ENCODE measurements at regions not wholly inside any gene's neighbourhood (a gene's known extent, or its start where the extent isn't known, plus 50 kb on each side); places are given as distances from the start of the nearest gene placed in this dataset.

DNA sequence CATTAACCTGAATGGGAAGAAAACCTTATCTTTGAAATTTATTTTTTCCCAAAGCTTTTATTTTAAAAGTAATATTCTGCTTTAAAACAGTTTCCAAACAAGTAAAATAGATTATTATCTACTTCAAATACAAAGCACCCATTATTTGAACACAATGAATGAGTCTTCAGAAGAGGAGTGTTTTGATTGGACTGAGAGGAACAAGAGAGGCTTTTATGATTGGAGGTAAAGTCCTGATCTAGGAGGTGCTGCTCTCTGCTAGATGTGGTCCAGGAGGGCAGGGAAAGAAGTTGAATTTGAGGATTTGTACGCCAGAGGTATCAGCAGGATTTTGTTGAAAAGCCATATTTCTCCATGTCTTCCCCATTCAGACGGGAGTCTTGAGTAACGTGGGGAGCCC is 900.7 kb downstream of the SOCS6 start:
- TF ChIP-seq EP300 (IDR thresholded peaks at IDR 0.05; ENCODE audit: borderline replicate concordance) (no peak), YY1 (IDR thresholded peaks at IDR 0.05; ENCODE audit: low read depth) (no peak), NFIC (IDR thresholded peaks at IDR 0.05) (no peak)
- TF ChIP-seq, protein P1, sequence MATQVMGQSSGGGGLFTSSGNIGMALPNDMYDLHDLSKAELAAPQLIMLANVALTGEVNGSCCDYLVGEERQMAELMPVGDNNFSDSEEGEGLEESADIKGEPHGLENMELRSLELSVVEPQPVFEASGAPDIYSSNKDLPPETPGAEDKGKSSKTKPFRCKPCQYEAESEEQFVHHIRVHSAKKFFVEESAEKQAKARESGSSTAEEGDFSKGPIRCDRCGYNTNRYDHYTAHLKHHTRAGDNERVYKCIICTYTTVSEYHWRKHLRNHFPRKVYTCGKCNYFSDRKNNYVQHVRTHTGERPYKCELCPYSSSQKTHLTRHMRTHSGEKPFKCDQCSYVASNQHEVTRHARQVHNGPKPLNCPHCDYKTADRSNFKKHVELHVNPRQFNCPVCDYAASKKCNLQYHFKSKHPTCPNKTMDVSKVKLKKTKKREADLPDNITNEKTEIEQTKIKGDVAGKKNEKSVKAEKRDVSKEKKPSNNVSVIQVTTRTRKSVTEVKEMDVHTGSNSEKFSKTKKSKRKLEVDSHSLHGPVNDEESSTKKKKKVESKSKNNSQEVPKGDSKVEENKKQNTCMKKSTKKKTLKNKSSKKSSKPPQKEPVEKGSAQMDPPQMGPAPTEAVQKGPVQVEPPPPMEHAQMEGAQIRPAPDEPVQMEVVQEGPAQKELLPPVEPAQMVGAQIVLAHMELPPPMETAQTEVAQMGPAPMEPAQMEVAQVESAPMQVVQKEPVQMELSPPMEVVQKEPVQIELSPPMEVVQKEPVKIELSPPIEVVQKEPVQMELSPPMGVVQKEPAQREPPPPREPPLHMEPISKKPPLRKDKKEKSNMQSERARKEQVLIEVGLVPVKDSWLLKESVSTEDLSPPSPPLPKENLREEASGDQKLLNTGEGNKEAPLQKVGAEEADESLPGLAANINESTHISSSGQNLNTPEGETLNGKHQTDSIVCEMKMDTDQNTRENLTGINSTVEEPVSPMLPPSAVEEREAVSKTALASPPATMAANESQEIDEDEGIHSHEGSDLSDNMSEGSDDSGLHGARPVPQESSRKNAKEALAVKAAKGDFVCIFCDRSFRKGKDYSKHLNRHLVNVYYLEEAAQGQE (IDR thresholded peaks at IDR 0.05; ENCODE audit: low read depth), result no peak

DNA sequence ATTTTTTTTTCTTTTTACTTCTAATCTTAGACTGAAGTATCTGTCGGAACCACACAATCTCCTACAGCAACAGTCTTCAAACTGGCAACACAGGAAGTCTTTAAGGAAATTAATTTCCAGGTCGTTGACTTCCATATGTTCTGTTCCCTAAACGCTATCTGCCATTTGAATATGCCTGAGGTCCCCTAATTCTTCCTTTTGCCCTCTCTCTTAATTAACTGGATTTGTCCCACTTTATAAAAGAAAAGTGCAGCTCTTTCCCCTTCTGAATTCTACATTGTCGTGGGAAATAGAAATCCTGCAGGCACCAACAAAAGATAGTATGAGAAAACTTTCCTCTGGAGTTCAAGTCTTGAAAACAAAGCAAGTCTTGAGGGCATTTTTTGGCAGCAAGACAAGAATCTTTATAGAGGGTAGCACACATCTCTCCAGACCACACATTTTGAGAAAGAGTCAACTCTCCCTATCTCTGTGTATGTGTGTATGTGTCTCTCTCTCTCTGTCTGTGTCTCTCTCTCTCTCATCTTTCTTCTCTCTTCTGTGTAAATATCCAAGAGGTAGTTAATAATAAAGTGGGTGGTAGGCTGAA is 879.8 kb downstream of the SOCS6 start:
- TF ChIP-seq ZBTB7A (IDR thresholded peaks at IDR 0.05; ENCODE audit: low read depth) (no peak), CREB1 (IDR thresholded peaks at IDR 0.05; ENCODE audit: low read depth) (no peak), TCF12 (IDR thresholded peaks at IDR 0.05; ENCODE audit: low read depth) (no peak), TAF1 (IDR thresholded peaks at IDR 0.05; ENCODE audit: low read depth) (no peak), RAD21 (IDR thresholded peaks at IDR 0.05; ENCODE audit: low read depth) (no peak), NFIC (IDR thresholded peaks at IDR 0.05) (no peak), TEAD4 (IDR thresholded peaks at IDR 0.05) (no peak), EGR1 (IDR thresholded peaks at IDR 0.05) (no peak), CEBPB (IDR thresholded peaks at IDR 0.05) (no peak), EP300 (IDR thresholded peaks at IDR 0.05; ENCODE audit: borderline replicate concordance) (no peak), FOXM1 (IDR thresholded peaks at IDR 0.05; ENCODE audit: borderline replicate concordance, low read depth) (no peak), YY1 (IDR thresholded peaks at IDR 0.05; ENCODE audit: low read depth) (no peak)
- TF ChIP-seq, protein P2, sequence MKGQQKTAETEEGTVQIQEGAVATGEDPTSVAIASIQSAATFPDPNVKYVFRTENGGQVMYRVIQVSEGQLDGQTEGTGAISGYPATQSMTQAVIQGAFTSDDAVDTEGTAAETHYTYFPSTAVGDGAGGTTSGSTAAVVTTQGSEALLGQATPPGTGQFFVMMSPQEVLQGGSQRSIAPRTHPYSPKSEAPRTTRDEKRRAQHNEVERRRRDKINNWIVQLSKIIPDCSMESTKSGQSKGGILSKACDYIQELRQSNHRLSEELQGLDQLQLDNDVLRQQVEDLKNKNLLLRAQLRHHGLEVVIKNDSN (IDR thresholded peaks at IDR 0.05), result no peak
- TF ChIP-seq, protein P1 (IDR thresholded peaks at IDR 0.05; ENCODE audit: low read depth), result no peak
- TF ChIP-seq, protein P3, sequence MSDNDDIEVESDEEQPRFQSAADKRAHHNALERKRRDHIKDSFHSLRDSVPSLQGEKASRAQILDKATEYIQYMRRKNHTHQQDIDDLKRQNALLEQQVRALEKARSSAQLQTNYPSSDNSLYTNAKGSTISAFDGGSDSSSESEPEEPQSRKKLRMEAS (IDR thresholded peaks at IDR 0.05), result no peak

DNA sequence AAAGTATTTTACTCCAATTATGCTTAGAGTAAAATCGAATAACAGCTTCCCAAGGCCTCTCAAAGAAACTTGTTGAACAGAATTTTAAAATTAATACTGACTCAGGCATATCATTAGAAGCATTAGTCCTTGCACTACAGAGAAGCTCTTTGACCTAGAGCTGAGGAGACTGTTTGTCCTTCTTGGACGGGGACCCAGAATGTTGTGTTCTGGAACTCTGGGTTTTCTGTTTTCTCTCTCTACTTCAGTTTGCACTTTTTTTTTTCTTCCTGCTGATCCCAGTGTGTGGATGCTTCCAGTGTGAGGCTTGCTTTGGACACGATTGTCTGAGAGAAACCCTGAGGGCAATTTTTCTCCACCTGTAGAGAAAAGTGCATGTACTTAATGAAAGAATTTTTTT is 847.6 kb downstream of the SOCS6 start:
- no peak for TF ChIP-seq RAD21 (IDR thresholded peaks at IDR 0.05; ENCODE audit: low read depth)
- TF ChIP-seq NFIC (IDR thresholded peaks at IDR 0.05), result no peak
- no peak for TF ChIP-seq TCF12 (IDR thresholded peaks at IDR 0.05; ENCODE audit: low read depth)
- TF ChIP-seq EP300 (IDR thresholded peaks at IDR 0.05; ENCODE audit: borderline replicate concordance), result no peak
- TF ChIP-seq ZBTB7A (IDR thresholded peaks at IDR 0.05; ENCODE audit: low read depth), result no peak
- TF ChIP-seq EGR1 (IDR thresholded peaks at IDR 0.05), result no peak
- no peak for TF ChIP-seq TAF1 (IDR thresholded peaks at IDR 0.05; ENCODE audit: low read depth)
- TF ChIP-seq, protein P1 (IDR thresholded peaks at IDR 0.05; ENCODE audit: low read depth), result no peak
- no peak for TF ChIP-seq YY1 (IDR thresholded peaks at IDR 0.05; ENCODE audit: low read depth)
- TF ChIP-seq CEBPB (IDR thresholded peaks at IDR 0.05), result no peak
- TF ChIP-seq FOXM1 (IDR thresholded peaks at IDR 0.05; ENCODE audit: borderline replicate concordance, low read depth), result no peak
- TF ChIP-seq TEAD4 (IDR thresholded peaks at IDR 0.05), result no peak
- TF ChIP-seq, protein P2 (IDR thresholded peaks at IDR 0.05), result no peak
- TF ChIP-seq, protein P3 (IDR thresholded peaks at IDR 0.05), result no peak
- TF ChIP-seq CREB1 (IDR thresholded peaks at IDR 0.05; ENCODE audit: low read depth), result no peak

DNA sequence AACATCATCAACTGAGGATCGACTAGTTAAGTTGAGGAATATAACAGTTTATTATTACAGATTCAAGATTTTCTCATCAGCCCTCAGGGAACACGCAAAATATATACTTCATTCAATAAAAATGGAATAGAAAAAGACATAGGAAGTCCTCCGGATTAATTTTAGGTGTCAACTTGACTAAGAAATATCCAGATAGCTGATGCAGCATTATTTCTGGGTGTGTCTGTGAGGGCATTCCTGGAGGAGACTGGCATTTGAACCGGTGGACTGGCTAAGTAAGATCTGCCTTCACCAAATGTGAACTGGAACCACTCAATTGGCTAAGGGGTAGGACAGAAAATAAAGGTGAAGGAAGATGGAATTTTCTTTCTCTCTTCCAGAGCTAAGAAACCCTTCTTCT is 845.3 kb downstream of the SOCS6 start:
- TF ChIP-seq TEAD4 (IDR thresholded peaks at IDR 0.05), result no peak
- TF ChIP-seq ZBTB7A (IDR thresholded peaks at IDR 0.05; ENCODE audit: low read depth), result no peak
- TF ChIP-seq, protein P3 (IDR thresholded peaks at IDR 0.05), result no peak
- no peak for TF ChIP-seq TCF12 (IDR thresholded peaks at IDR 0.05; ENCODE audit: low read depth)

All from Ishikawa (cell line).